Thyroid gland (tissue), 4 donors: ENCODE measurements at regions not wholly inside any gene's neighbourhood (a gene's known extent, or its start where the extent isn't known, plus 50 kb on each side); places are given as distances from the start of the nearest gene placed in this dataset.

ENCODE experiments used
- DNase-seq, 2 donors: peaks; one replicate each; pipeline ENCODE4 v3.0.0-alpha.2; 2019
- H3K27ac ChIP-seq, 3 donors: fragments of 200-600 bp; sonication (generic); 1 replicate in 2 of 3; 2 replicates in 1 of 3; pipeline ENCODE4 v1.5.1; 2016 to 2019; ENCODE audit warnings: mild to moderate bottlenecking in 1 of 3, moderate library complexity in 1 of 3
- H3K27me3 ChIP-seq: fragments of 200-600 bp; sonication (generic); one replicate; pipeline ENCODE4 v1.5.1; 2019
- H3K36me3 ChIP-seq, 2 donors: fragments of 200-600 bp; sonication (generic); one replicate each; pipeline ENCODE4 v1.5.1; 2016 to 2019
- H3K4me1 ChIP-seq, 2 donors: fragments of 200-600 bp; sonication (generic); one replicate each; pipeline ENCODE4 v1.5.1; 2017 to 2019
- H3K4me3 ChIP-seq, 3 donors: fragments of 200-600 bp; sonication (generic); replicated peaks in 1 of 3; 1 replicate in 2 of 3; 2 replicates in 1 of 3; pipeline ENCODE4 v1.5.1; 2016; ENCODE audit warnings: mild to moderate bottlenecking in 1 of 3
- H3K9me3 ChIP-seq: fragments of 200-600 bp; sonication (generic); one replicate; pipeline ENCODE4 v1.5.1; 2017
- CTCF ChIP-seq, 6 experiments: fragments of 200-600 bp in 3 of 6; fragments of 450-650 bp in 3 of 6; sonication (generic) in 3 of 6; IDR thresholded peaks; one replicate each; pipeline ENCODE4 v1.5.1; 2016 to 2019; ENCODE audit warnings: antibody characterized with exemption in 6 of 6, mild to moderate bottlenecking in 2 of 6, inconsistent platforms in 1 of 6, moderate library complexity in 1 of 6
- POLR2A ChIP-seq, 2 donors: fragments of 450-650 bp; IDR thresholded peaks; one replicate each; pipeline ENCODE4 v1.6.1; 2017; ENCODE audit warnings: antibody characterized with exemption in 2 of 2, mild to moderate bottlenecking in 2 of 2, moderate library complexity in 1 of 2
- WGBS, 2 donors: methylation state at CpG; one replicate each; pipeline ENCODE4 v1.1.5; 2017; 5-methylcytosine and 5-hydroxymethylcytosine counted together
- intact Hi-C: fragments of 100-400 bp; cut with DNase I; formaldehyde crosslinking; loops from one replicate; pipeline ENCODE4 v1.15.1; 2023

- Histone ChIP-seq H3K27ac (no peak overlapping the region), H3K27me3 (no peaks in the 10 kb centered on the region), H3K9me3 (no peaks in the 10 kb centered on the region), H3K36me3 (no peaks in the 10 kb centered on the region), H3K4me1 (no peaks in the 10 kb centered on the region), H3K4me3 (no peak overlapping the region)
- WGBS, 2 donors: 88 to 93% methylated on average over 5 of the region's 5 CpGs
- no peak for DNase-seq
- TF ChIP-seq CTCF (IDR thresholded peaks at IDR 0.05) (no peak), POLR2A (IDR thresholded peaks at IDR 0.05) (no peak)
- intact Hi-C loops: no loop called here
Observed at GRCh38 chr5:82816926-82817325, 260.3 kb downstream of the TMEM167A start.

GRCh38 chr5:82815871-82816270 lies 261.3 kb downstream of the TMEM167A start:
- Histone ChIP-seq H3K4me1 (no peaks in the 10 kb centered on the region), H3K36me3 (no peaks in the 10 kb centered on the region), H3K27ac (no peak overlapping the region), H3K27me3 (no peaks in the 10 kb centered on the region), H3K9me3 (no peaks in the 10 kb centered on the region), H3K4me3 (no peak overlapping the region)
- DNase-seq: no peak
- 42 to 45% methylated on average over 1 of the region's 1 CpG for WGBS, 2 donors
- TF ChIP-seq POLR2A (IDR thresholded peaks at IDR 0.05) (no peak), CTCF (IDR thresholded peaks at IDR 0.05) (no peak)
- intact Hi-C loops: no loop called here

- Histone ChIP-seq H3K9me3 (no peaks in the 10 kb centered on the region), H3K4me3 (no peak overlapping the region), H3K27me3 (no peaks in the 10 kb centered on the region), H3K4me1 (no peaks in the 10 kb centered on the region), H3K36me3 (no peaks in the 10 kb centered on the region), H3K27ac (no peak overlapping the region)
- WGBS, 2 donors: 91 to 94% methylated on average over 4 of the region's 4 CpGs
- no peak for DNase-seq
- intact Hi-C loops: no loop called here
- TF ChIP-seq CTCF (IDR thresholded peaks at IDR 0.05): no peak
- no peak for TF ChIP-seq POLR2A (IDR thresholded peaks at IDR 0.05)
Observed at GRCh38 chr5:82813861-82814260, 263.3 kb downstream of the TMEM167A start.

- 92 to 94% methylated on average over 2 of the region's 2 CpGs for WGBS, 2 donors
- H3K4me3 ChIP-seq: no peak overlapping the region
- intact Hi-C loops: no loop called here
Observed at GRCh38 chr5:82812575-82812974, 264.6 kb downstream of the TMEM167A start.

GRCh38 chr5:82811490-82811889 lies 265.7 kb downstream of the TMEM167A start:
- WGBS, 2 donors: 90 to 91% methylated on average over 6 of the region's 6 CpGs
- no peak for DNase-seq
- no peak for TF ChIP-seq CTCF (IDR thresholded peaks at IDR 0.05)
- no peak for TF ChIP-seq POLR2A (IDR thresholded peaks at IDR 0.05)

More at GRCh38 chr5:82812575-82812974, 264.6 kb downstream of the TMEM167A start:
- Histone ChIP-seq H3K27me3 (no peaks in the 10 kb centered on the region), H3K27ac (no peak overlapping the region), H3K9me3 (no peaks in the 10 kb centered on the region), H3K36me3 (no peaks in the 10 kb centered on the region), H3K4me1 (no peaks in the 10 kb centered on the region)
- no peak for DNase-seq
- TF ChIP-seq CTCF (IDR thresholded peaks at IDR 0.05) (no peak), POLR2A (IDR thresholded peaks at IDR 0.05) (no peak)

More at GRCh38 chr5:82811490-82811889, 265.7 kb downstream of the TMEM167A start:
- no peaks in the 10 kb centered on the region for H3K9me3 ChIP-seq
- no peaks in the 10 kb centered on the region for H3K27me3 ChIP-seq
- no peaks in the 10 kb centered on the region for H3K4me1 ChIP-seq
- intact Hi-C loops: no loop called here
- no peak overlapping the region for H3K4me3 ChIP-seq
- no peak overlapping the region for H3K27ac ChIP-seq
- no peaks in the 10 kb centered on the region for H3K36me3 ChIP-seq
